GM12878 (cell line): ENCODE measurements at regions not wholly inside any gene's neighbourhood (a gene's known extent, or its start where the extent isn't known, plus 50 kb on each side); places are given as distances from the start of the nearest gene placed in this dataset.

Experiments
- ATAC-seq: fragments of 200-7000 bp; cut with Tn5 transposase; 3 replicates; pipeline ENCODE4 v1.9.1; 2020; ENCODE audit warnings: mild to moderate bottlenecking, moderate library complexity
- BruUV-seq: library from RNA; stranded (reverse); fragments of 400-500 nt; replicated peaks from 2 replicates; lab custom pipeline; 2021; lab: Mats Ljungman, UMichigan
- CTCF ChIA-PET: fragments of 300-600 bp; sonication (Branson Sonifier 250); formaldehyde crosslinking; extraction: SDS; loops from one replicate; lab custom pipeline; 2021; ENCODE audit warnings: inconsistent platforms; lab: Yijun Ruan, JAX
- POLR2A ChIA-PET: fragments of 350-600 bp; formaldehyde crosslinking; extraction: SDS; loops from one replicate; lab custom pipeline; 2021; ENCODE audit warnings: inconsistent platforms; lab: Charles Lee
- RAD21 ChIA-PET: fragments of 300-600 bp; sonication (Branson Sonifier 250); formaldehyde crosslinking; loops from one replicate; lab custom pipeline; 2023; ENCODE audit warnings: antibody characterized with exemption; ENCODE audit not compliant: unreplicated experiment; lab: Charles Lee
- SMC1A ChIA-PET: fragments of 300-600 bp; sonication (Branson Sonifier 250); formaldehyde crosslinking; loops from one replicate; lab custom pipeline; 2023; ENCODE audit not compliant: unreplicated experiment, uncharacterized antibody; lab: Charles Lee
- DNase-seq: peaks from one replicate; pipeline ENCODE4 v3.0.0-alpha.2; 2011; ENCODE audit warnings: low read depth, low spot score
- FAIRE-seq: peaks from 3 replicates; lab custom pipeline; 2011; peaks lifted over from hg19 to GRCh38; lab: Jason Lieb, UNC
- H2AFZ ChIP-seq: 2 replicates; pipeline ENCODE4 v1.6.0; 2011; ENCODE audit warnings: low read depth, low read length, control low read depth; ENCODE audit not compliant: control insufficient read depth
- H3K27ac ChIP-seq: 2 replicates; pipeline ENCODE4 v1.5.1; 2011; ENCODE audit warnings: control low read depth; ENCODE audit not compliant: control insufficient read depth, insufficient read depth
- H3K27me3 ChIP-seq, 2 experiments: replicated peaks in 1 of 2; 2 replicates each; pipeline versions ENCODE4 v1.6.0 to v1.6.1; 2011; ENCODE audit warnings: low read length in 1 of 2; ENCODE audit not compliant: control insufficient read depth in 2 of 2, insufficient read depth in 2 of 2
- H3K36me3 ChIP-seq, 2 experiments: 2 replicates each; pipeline ENCODE4 v1.5.1; 2011; ENCODE audit warnings: low read length in 1 of 2; ENCODE audit not compliant: control insufficient read depth in 2 of 2, insufficient read depth in 2 of 2
- H3K4me1 ChIP-seq: 2 replicates; pipeline ENCODE4 v1.6.1; 2011; ENCODE audit warnings: mild to moderate bottlenecking, low read length, moderate library complexity, mixed read lengths; ENCODE audit not compliant: control insufficient read depth, insufficient read depth
- H3K4me2 ChIP-seq: 2 replicates; pipeline ENCODE4 v1.6.0; 2011; ENCODE audit warnings: control low read depth; ENCODE audit not compliant: control insufficient read depth, insufficient read depth
- H3K4me3 ChIP-seq: fragments of 200-600 bp; sonication (generic); 2 replicates; pipeline ENCODE4 v1.5.1; 2016
- H3K79me2 ChIP-seq: 2 replicates; pipeline ENCODE4 v1.6.0; 2011; ENCODE audit warnings: low read length; ENCODE audit not compliant: control insufficient read depth, insufficient read depth
- H3K9ac ChIP-seq: 2 replicates; pipeline ENCODE4 v1.8.0; 2011; ENCODE audit warnings: low read length, control low read depth, mixed read lengths; ENCODE audit not compliant: control insufficient read depth, insufficient read depth
- H3K9me3 ChIP-seq: replicated peaks from 3 replicates; pipeline ENCODE4 v1.5.1; 2011; ENCODE audit warnings: mild to moderate bottlenecking, low read length; ENCODE audit not compliant: control insufficient read depth, insufficient read depth
- H4K20me1 ChIP-seq: 2 replicates; pipeline ENCODE4 v1.6.0; 2011; ENCODE audit not compliant: control insufficient read depth, insufficient read depth
- BACH1 ChIP-seq: fragments of 450-650 bp; IDR thresholded peaks from 2 replicates; pipeline ENCODE4 v1.6.1; 2017; ENCODE audit warnings: mild to moderate bottlenecking, borderline replicate concordance
- BCL3 ChIP-seq: IDR thresholded peaks from 2 replicates; pipeline ENCODE4 v1.6.1; 2011; ENCODE audit warnings: borderline replicate concordance, low read depth, mild to moderate bottlenecking, moderate library complexity, low read length; ENCODE audit not compliant: insufficient read depth, poor library complexity, severe bottlenecking
- CREM ChIP-seq: IDR thresholded peaks from 2 replicates; pipeline ENCODE4 v1.6.1; 2014; ENCODE audit warnings: antibody characterized with exemption, low read depth
- KDM1A ChIP-seq: fragments of 200-600 bp; sonication (generic); IDR thresholded peaks from 2 replicates; pipeline ENCODE4 v1.6.1; 2016; ENCODE audit warnings: borderline replicate concordance
- KLF5 ChIP-seq: fragments of 450-650 bp; IDR thresholded peaks from 2 replicates; pipeline ENCODE4 v1.6.1; 2014; ENCODE audit warnings: mild to moderate bottlenecking; ENCODE audit not compliant: partially characterized antibody
- MAX ChIP-seq: IDR thresholded peaks from 2 replicates; pipeline ENCODE4 v1.6.1; 2012; ENCODE audit warnings: low read depth, low read length, improper control_type of control experiment
- MYC ChIP-seq: IDR thresholded peaks from 2 replicates; pipeline ENCODE4 v1.6.1; 2011; ENCODE audit warnings: mild to moderate bottlenecking, low read length, moderate library complexity, inconsistent platforms; ENCODE audit not compliant: insufficient read depth, insufficient replicate concordance, insufficient read length, severe bottlenecking
- NFYB ChIP-seq: IDR thresholded peaks from 2 replicates; pipeline ENCODE4 v1.6.1; 2011; ENCODE audit warnings: low read depth, mild to moderate bottlenecking, low read length, improper control_type of control experiment, moderate library complexity; ENCODE audit not compliant: insufficient read depth
- NR2F1 ChIP-seq: fragments of 450-650 bp; conservative IDR thresholded peaks from 2 replicates; pipeline ENCODE4 v1.6.1; 2017; ENCODE audit warnings: mild to moderate bottlenecking
- POLR2AphosphoS2 ChIP-seq: IDR thresholded peaks from 2 replicates; pipeline ENCODE4 v1.6.1; 2011; ENCODE audit warnings: low read depth, mild to moderate bottlenecking, low read length, improper control_type of control experiment, moderate library complexity
- RCOR1 ChIP-seq: conservative IDR thresholded peaks from 2 replicates; pipeline ENCODE4 v1.6.1; 2012; ENCODE audit warnings: low read depth, low read length, improper control_type of control experiment
- RELA ChIP-seq: fragments of 450-650 bp; IDR thresholded peaks from 2 replicates; pipeline ENCODE4 v1.8.0; 2014; ENCODE audit warnings: borderline replicate concordance; ENCODE audit not compliant: partially characterized antibody
- SKIL ChIP-seq: fragments of 450-650 bp; IDR thresholded peaks from 2 replicates; pipeline ENCODE4 v1.6.1; 2017; ENCODE audit warnings: mild to moderate bottlenecking, low read depth, inconsistent platforms; ENCODE audit not compliant: poor library complexity, severe bottlenecking
- SMAD1 ChIP-seq: fragments of 450-650 bp; IDR thresholded peaks from 2 replicates; pipeline ENCODE4 v1.6.1; 2018; ENCODE audit warnings: mild to moderate bottlenecking, low read depth; ENCODE audit not compliant: partially characterized antibody
- SMAD5 ChIP-seq: IDR thresholded peaks from 2 replicates; pipeline ENCODE4 v1.6.1; 2016; ENCODE audit warnings: antibody characterized with exemption, low read depth
- TARDBP ChIP-seq: IDR thresholded peaks from 2 replicates; pipeline ENCODE4 v1.6.1; 2016; ENCODE audit warnings: borderline replicate concordance
- TCF12 ChIP-seq: IDR thresholded peaks from 2 replicates; pipeline ENCODE4 v1.6.1; 2011; ENCODE audit warnings: low read depth, mild to moderate bottlenecking, low read length
- ZNF384 ChIP-seq: IDR thresholded peaks from 2 replicates; pipeline ENCODE4 v1.6.1; 2012; ENCODE audit warnings: low read depth, mild to moderate bottlenecking, low read length, improper control_type of control experiment, borderline replicate concordance
- WGBS: methylation state at CpG from one replicate; pipeline ENCODE4 v1.1.6; 2016; ENCODE audit warnings: low lambda C conversion rate; ENCODE audit not compliant: insufficient replicate concordance, insufficient coverage; ENCODE audit errors: missing lambda C conversion rate; 5-methylcytosine and 5-hydroxymethylcytosine counted together
- in situ Hi-C: fragments of 300-500 bp; cut with MboI; formaldehyde crosslinking; loops from 9 replicates; pipeline ENCODE4 v1.14.3; 2018; ENCODE audit warnings: mixed read lengths
- intact Hi-C: fragments of 100-400 bp; cut with micrococcal nuclease; formaldehyde crosslinking; loops from one replicate; pipeline ENCODE4 v1.14.2; 2022; ENCODE audit not compliant: unreplicated experiment
- TF ChIP-seq, protein P1 (sequence below): IDR thresholded peaks from 2 replicates; pipeline ENCODE4 v1.6.1; 2012; ENCODE audit warnings: low read length, inconsistent platforms

- DNase-seq, result no peak
- no peak for ATAC-seq
- Histone ChIP-seq H4K20me1 (no peaks in the 10 kb centered on the region), H3K79me2 (no peaks in the 10 kb centered on the region)
- intact Hi-C loops, result no loop called here
- no peak for FAIRE-seq
- no peak for TF ChIP-seq SMAD5
- no peak for TF ChIP-seq NR2F1
- TF ChIP-seq SMAD1, result no peak
- no peak for TF ChIP-seq POLR2AphosphoS2
- no peak for TF ChIP-seq KLF5
- TF ChIP-seq BCL3, result no peak
- no peak for TF ChIP-seq TARDBP
- no peak for TF ChIP-seq MYC
- no peak for TF ChIP-seq NFYB
- TF ChIP-seq SKIL, result no peak
- TF ChIP-seq RELA, result no peak
- TF ChIP-seq MAX, result no peak
- no peak for TF ChIP-seq RCOR1
- TF ChIP-seq BACH1, result no peak
- TF ChIP-seq KDM1A, result no peak
- no peak for TF ChIP-seq ZNF384
- TF ChIP-seq, protein P1, sequence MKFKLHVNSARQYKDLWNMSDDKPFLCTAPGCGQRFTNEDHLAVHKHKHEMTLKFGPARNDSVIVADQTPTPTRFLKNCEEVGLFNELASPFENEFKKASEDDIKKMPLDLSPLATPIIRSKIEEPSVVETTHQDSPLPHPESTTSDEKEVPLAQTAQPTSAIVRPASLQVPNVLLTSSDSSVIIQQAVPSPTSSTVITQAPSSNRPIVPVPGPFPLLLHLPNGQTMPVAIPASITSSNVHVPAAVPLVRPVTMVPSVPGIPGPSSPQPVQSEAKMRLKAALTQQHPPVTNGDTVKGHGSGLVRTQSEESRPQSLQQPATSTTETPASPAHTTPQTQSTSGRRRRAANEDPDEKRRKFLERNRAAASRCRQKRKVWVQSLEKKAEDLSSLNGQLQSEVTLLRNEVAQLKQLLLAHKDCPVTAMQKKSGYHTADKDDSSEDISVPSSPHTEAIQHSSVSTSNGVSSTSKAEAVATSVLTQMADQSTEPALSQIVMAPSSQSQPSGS, result no peak
- no peak for TF ChIP-seq CREM
- TF ChIP-seq TCF12, result no peak
- TF ChIP-seq, all 136 proteins: peak for 0
- no peak overlapping the region for H3K27ac ChIP-seq
- BruUV-seq, result no TSS peak
- no peaks in the 10 kb centered on the region for H3K36me3 ChIP-seq
- no peak overlapping the region for H3K9ac ChIP-seq
- in situ Hi-C loops, result no loop called here
- CTCF ChIA-PET, result no interaction called here
- H3K27me3 ChIP-seq, result no peaks in the 10 kb centered on the region
- H2AFZ ChIP-seq, result no peak overlapping the region
- POLR2A ChIA-PET, result no interaction called here
- 0% methylated on average over 3 of the region's 3 CpGs for WGBS
- no peaks in the 10 kb centered on the region for H3K9me3 ChIP-seq
- H3K4me3 ChIP-seq, result no peak overlapping the region
- H3K4me1 ChIP-seq, result no peaks in the 10 kb centered on the region
- RAD21 ChIA-PET, result no interaction called here
- SMC1A ChIA-PET, result no interaction called here
- H3K4me2 ChIP-seq, result no peak overlapping the region
These were observed 306.7 kb upstream of the BRINP1 start for GRCh38 chr9:119675951-119676350.
